HL-60 (cell line): ENCODE measurements at regions not wholly inside any gene's neighbourhood (a gene's known extent, or its start where the extent isn't known, plus 50 kb on each side); places are given as distances from the start of the nearest gene placed in this dataset.
"Not testable (repeated sequence)": the region's sequence is repeated elsewhere in the genome, so short reads cannot be mapped to it uniquely, and the experiment has no call there.

Experiments used
- POLR2AphosphoS5 ChIP-seq: IDR thresholded peaks from 2 replicates; pipeline ENCODE4 v1.6.1; 2012; ENCODE audit warnings: low read depth
- SPI1 ChIP-seq: IDR thresholded peaks from 2 replicates; pipeline ENCODE4 v1.6.1; 2012; ENCODE audit warnings: low read depth, mild to moderate bottlenecking, borderline replicate concordance
- TF ChIP-seq, protein P1 (sequence below): IDR thresholded peaks from one replicate; pipeline ENCODE4 v1.5.1; 2011; ENCODE audit warnings: low read length, control low read depth, inconsistent platforms; ENCODE audit not compliant: insufficient read depth
- TF ChIP-seq, protein P2 (sequence below): IDR thresholded peaks from 2 replicates; pipeline ENCODE4 v1.6.1; 2012; ENCODE audit warnings: low read depth; ENCODE audit not compliant: insufficient replicate concordance

DNA sequence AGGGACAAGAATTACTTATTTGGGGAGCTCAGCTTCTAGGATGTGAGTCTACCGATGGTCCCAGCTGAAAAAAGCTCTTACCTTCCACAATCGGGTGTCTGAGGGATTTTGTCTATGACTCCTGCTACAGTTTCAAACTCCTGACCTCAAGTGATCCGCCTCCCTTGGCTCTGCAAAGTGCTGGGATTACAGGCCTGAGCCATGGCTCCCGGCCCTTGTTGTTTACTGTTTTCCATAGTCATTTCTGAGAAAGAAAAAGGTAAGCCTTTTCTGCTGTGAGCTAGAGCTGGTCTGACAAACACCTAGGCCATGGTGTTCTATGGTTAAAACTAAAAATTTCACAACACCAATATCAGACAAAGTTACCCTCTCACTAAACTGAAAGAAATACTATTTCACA, 57.5 kb downstream of the PPIAL4C start:
- TF ChIP-seq, protein P1, sequence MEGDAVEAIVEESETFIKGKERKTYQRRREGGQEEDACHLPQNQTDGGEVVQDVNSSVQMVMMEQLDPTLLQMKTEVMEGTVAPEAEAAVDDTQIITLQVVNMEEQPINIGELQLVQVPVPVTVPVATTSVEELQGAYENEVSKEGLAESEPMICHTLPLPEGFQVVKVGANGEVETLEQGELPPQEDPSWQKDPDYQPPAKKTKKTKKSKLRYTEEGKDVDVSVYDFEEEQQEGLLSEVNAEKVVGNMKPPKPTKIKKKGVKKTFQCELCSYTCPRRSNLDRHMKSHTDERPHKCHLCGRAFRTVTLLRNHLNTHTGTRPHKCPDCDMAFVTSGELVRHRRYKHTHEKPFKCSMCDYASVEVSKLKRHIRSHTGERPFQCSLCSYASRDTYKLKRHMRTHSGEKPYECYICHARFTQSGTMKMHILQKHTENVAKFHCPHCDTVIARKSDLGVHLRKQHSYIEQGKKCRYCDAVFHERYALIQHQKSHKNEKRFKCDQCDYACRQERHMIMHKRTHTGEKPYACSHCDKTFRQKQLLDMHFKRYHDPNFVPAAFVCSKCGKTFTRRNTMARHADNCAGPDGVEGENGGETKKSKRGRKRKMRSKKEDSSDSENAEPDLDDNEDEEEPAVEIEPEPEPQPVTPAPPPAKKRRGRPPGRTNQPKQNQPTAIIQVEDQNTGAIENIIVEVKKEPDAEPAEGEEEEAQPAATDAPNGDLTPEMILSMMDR = not testable (repeated sequence)
- not testable (repeated sequence) for TF ChIP-seq POLR2AphosphoS5, SPI1
- TF ChIP-seq, protein P2, sequence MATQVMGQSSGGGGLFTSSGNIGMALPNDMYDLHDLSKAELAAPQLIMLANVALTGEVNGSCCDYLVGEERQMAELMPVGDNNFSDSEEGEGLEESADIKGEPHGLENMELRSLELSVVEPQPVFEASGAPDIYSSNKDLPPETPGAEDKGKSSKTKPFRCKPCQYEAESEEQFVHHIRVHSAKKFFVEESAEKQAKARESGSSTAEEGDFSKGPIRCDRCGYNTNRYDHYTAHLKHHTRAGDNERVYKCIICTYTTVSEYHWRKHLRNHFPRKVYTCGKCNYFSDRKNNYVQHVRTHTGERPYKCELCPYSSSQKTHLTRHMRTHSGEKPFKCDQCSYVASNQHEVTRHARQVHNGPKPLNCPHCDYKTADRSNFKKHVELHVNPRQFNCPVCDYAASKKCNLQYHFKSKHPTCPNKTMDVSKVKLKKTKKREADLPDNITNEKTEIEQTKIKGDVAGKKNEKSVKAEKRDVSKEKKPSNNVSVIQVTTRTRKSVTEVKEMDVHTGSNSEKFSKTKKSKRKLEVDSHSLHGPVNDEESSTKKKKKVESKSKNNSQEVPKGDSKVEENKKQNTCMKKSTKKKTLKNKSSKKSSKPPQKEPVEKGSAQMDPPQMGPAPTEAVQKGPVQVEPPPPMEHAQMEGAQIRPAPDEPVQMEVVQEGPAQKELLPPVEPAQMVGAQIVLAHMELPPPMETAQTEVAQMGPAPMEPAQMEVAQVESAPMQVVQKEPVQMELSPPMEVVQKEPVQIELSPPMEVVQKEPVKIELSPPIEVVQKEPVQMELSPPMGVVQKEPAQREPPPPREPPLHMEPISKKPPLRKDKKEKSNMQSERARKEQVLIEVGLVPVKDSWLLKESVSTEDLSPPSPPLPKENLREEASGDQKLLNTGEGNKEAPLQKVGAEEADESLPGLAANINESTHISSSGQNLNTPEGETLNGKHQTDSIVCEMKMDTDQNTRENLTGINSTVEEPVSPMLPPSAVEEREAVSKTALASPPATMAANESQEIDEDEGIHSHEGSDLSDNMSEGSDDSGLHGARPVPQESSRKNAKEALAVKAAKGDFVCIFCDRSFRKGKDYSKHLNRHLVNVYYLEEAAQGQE = not testable (repeated sequence)
